Choroid plexus epithelial cell (primary cell): ENCODE measurements at regions not wholly inside any gene's neighbourhood (a gene's known extent, or its start where the extent isn't known, plus 50 kb on each side); places are given as distances from the start of the nearest gene placed in this dataset.

Source experiments
- DNase-seq: peaks from one replicate; pipeline ENCODE4 v3.0.0-alpha.2; 2010; ENCODE audit warnings: low read depth
- H3K4me3 ChIP-seq: 2 replicates; pipeline ENCODE4 v1.5.1; 2011; ENCODE audit warnings: low read depth, mild to moderate bottlenecking, control low read depth, low read length, moderate library complexity
- TF ChIP-seq, protein P1 (sequence below): conservative IDR thresholded peaks from 2 replicates; pipeline ENCODE4 v1.5.1; 2011; ENCODE audit warnings: low read depth, mild to moderate bottlenecking, control low read depth, inconsistent platforms, low read length, moderate library complexity

DNA sequence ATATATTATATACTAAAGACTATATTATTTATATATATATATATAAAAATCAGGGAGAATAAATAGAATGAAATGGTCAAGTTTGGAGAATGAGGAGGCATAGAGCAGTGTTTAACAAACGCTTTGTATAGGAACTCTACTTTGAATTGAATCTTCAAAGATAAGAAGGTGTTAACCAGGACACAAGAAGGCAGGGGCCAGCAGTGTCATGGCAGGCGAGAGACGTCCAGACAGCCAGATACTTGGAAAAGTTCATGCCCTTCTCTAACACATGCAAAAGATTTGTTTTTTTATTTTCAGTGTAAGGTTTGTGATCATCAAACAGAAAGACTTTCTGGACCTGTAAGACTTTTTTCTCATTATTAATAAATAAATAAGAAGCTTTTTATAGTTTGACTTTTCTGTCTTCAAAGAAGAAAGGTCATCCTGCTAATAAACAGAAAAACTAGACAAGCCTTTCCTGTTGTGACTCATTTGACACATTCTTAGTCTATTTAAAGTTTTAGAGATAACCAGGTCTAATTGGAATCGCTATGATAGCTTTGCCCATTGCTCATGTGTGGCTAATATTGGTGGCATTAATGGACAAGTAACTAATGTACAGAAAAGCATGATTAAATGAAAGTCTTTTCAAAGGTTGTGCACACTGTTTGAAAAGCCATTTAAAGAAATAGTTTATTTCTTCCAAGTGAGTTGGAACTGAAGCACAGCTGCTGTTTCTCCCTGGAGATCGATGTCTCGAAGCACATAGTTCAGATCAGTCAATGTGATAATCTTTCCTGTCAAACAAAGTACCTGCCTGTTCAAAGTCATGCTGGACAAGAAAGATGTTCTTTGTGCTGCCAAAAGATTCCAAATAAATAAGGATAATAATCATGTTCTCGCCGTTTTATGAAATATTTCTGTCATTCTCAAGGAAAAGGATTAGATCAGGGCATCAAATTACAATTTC lies 420.4 kb upstream of the OPRM1 start:
- DNase-seq = no peak
- TF ChIP-seq, protein P1, sequence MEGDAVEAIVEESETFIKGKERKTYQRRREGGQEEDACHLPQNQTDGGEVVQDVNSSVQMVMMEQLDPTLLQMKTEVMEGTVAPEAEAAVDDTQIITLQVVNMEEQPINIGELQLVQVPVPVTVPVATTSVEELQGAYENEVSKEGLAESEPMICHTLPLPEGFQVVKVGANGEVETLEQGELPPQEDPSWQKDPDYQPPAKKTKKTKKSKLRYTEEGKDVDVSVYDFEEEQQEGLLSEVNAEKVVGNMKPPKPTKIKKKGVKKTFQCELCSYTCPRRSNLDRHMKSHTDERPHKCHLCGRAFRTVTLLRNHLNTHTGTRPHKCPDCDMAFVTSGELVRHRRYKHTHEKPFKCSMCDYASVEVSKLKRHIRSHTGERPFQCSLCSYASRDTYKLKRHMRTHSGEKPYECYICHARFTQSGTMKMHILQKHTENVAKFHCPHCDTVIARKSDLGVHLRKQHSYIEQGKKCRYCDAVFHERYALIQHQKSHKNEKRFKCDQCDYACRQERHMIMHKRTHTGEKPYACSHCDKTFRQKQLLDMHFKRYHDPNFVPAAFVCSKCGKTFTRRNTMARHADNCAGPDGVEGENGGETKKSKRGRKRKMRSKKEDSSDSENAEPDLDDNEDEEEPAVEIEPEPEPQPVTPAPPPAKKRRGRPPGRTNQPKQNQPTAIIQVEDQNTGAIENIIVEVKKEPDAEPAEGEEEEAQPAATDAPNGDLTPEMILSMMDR = no peak
- no peak overlapping the region for H3K4me3 ChIP-seq

DNA sequence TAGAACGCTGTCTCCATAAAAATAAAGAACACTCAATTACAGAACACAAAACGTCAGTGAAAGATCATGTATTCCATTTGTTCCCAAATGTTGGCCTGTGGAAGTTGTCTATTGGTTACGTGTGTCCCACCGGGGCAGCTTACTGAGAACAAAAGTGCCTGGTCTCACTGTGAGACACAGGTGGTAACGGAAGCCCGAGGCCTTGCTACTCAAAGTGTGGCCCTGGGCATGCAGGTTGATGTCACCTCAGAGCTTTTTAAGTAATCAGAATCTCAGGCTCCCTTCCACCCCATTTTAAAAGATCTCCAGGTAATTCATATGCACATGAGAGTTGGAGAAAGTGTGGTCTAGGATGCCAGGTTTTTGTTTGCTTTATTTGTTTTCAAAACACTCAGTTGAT lies 422.5 kb upstream of the OPRM1 start:
- DNase-seq = no peak
- no peak overlapping the region for H3K4me3 ChIP-seq
- TF ChIP-seq, protein P1 = no peak

DNA sequence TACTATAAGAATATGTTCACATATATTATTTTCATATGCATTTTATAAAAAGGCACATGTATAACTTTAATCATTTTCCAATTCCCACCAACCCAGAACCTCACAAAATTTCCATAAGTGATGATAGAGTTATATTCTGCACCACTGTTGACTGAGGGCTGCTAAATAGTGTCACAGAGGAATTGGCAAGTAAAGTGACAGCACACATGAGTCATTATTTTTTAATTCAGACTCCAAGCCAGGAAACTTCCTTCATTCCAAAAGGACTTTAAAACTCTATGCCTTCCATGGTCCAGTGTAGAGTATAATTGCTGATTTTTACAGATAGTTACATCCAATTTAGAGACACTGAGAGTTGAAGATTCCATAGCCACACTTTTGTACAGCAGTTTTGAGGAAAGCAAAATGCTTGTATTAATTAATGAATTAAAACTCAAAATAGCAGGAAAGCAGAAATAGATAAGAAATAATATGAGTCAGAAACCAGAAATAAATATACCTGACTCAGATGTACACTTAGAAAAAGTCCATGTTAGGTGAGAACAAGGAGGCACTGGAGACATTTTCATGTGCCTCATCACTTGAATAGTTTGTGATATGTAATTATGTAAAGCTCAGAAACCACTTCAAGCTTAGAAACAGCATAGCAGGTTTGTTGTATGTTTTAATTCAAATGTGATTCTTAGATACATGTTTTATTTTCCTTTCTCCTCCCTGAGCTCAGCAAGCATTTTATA lies 425.2 kb upstream of the OPRM1 start:
- TF ChIP-seq, protein P1 = no peak
- DNase-seq = no peak
- no peak overlapping the region for H3K4me3 ChIP-seq

DNA sequence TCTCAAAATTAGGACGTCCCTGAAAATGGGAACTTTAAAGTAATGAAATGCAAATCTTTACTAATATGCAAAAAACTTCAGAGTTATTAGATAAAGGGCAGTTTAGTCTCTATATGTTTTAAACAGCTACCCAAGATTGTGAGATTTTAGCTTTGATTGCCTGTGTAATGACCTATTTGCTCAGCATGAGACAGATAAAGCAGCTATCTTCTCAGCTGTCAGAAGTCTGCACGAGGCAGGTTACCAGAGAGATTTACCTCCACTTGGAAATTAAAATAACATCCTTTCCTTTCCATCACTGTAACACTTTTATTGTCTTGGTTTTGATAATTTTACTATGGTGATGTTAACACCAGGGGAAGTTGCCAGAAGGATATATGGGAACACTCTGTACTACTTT lies 436.6 kb upstream of the OPRM1 start:
- no peak for DNase-seq
- TF ChIP-seq, protein P1 = no peak
- no peak overlapping the region for H3K4me3 ChIP-seq

DNA sequence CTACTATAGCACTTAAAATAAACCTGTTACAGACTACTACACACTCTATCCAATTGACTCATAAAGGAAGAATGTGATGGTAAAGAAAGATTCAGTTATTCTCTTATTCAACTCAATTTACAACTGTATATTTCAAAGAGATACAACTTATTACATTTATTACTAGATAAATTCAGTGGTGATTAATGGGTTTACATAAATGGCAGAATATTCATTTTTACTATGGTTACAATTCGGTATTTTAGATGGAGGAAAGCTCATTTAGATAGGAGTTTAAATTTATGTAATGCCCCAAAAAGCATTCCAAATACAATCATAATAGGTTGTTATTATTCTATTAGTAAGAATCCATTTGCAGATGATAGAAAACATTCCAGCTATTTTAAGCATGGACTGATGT lies 439.1 kb upstream of the OPRM1 start:
- no peak overlapping the region for H3K4me3 ChIP-seq
- no peak for DNase-seq
- TF ChIP-seq, protein P1 = no peak

DNA sequence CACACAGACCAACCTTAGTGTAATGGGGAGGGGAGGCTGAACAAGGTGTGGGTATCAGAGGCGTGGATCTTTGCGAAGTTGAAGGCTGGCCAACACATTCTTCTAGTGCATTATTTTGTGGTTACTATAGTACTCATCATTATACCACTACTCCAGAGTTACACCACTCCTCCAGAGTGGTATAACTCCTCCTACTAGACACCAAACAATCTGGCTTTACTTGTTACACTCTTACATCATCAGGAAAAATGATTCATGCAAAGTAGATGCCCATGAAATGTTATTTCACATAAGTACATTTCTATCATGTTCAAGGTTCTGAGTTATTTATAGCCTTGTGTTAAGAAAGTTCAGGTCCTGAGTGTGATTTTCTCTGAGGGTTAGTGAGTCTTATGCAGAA lies 443.1 kb upstream of the OPRM1 start:
- no peak overlapping the region for H3K4me3 ChIP-seq
- TF ChIP-seq, protein P1 = no peak
- DNase-seq = peak; percentile 62
